ENCODE measurements at regions not wholly inside any gene's neighbourhood (a gene's known extent, or its start where the extent isn't known, plus 50 kb on each side); places are given as distances from the start of the nearest gene placed in this dataset.

- Mint-ChIP-seq H3K9me3 (peaks cover 2% of the 10 kb centered on the region), H3K4me3 (no peak overlapping the region), H3K4me1 (no peaks in the 10 kb centered on the region), H3K27me3 (ENCODE audit: insufficient read depth) (peaks cover 19% of the 10 kb centered on the region), H3K36me3 (ENCODE audit: low read depth) (no peaks in the 10 kb centered on the region), H3K27ac (no peak overlapping the region)
- Histone ChIP-seq H3K27ac (ENCODE audit: low read depth, low read length) (no peak overlapping the region), H3K36me3 (ENCODE audit: control insufficient read depth, insufficient read depth, low read length) (no peaks in the 10 kb centered on the region), H3K4me3 (ENCODE audit: low read length) (no peak overlapping the region), H3K9ac (ENCODE audit: extremely low read depth, low read length, poor library complexity, severe bottlenecking) (no peak overlapping the region), H3K9me3 (ENCODE audit: control insufficient read depth, low read length) (no peaks in the 10 kb centered on the region), H3K4me1 (ENCODE audit: control insufficient read depth, insufficient read depth, low read length) (no peaks in the 10 kb centered on the region), H3K27me3 (ENCODE audit: control insufficient read depth, insufficient read depth, low read length, poor library complexity, severe bottlenecking) (no peaks in the 10 kb centered on the region)
- WGBS, 2 experiments (ENCODE audit: insufficient coverage in 1 of 2, insufficient read length in 1 of 2): 89 to 94% methylated on average over 6 of the region's 6 CpGs
- DNase-seq: no peak
- TF ChIP-seq, protein P1, sequence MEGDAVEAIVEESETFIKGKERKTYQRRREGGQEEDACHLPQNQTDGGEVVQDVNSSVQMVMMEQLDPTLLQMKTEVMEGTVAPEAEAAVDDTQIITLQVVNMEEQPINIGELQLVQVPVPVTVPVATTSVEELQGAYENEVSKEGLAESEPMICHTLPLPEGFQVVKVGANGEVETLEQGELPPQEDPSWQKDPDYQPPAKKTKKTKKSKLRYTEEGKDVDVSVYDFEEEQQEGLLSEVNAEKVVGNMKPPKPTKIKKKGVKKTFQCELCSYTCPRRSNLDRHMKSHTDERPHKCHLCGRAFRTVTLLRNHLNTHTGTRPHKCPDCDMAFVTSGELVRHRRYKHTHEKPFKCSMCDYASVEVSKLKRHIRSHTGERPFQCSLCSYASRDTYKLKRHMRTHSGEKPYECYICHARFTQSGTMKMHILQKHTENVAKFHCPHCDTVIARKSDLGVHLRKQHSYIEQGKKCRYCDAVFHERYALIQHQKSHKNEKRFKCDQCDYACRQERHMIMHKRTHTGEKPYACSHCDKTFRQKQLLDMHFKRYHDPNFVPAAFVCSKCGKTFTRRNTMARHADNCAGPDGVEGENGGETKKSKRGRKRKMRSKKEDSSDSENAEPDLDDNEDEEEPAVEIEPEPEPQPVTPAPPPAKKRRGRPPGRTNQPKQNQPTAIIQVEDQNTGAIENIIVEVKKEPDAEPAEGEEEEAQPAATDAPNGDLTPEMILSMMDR (conservative IDR thresholded peaks at IDR 0.05): no peak
These were observed 193.1 kb upstream of the LARGE1 start for GRCh38 chr22:34113381-34113780.

DNA sequence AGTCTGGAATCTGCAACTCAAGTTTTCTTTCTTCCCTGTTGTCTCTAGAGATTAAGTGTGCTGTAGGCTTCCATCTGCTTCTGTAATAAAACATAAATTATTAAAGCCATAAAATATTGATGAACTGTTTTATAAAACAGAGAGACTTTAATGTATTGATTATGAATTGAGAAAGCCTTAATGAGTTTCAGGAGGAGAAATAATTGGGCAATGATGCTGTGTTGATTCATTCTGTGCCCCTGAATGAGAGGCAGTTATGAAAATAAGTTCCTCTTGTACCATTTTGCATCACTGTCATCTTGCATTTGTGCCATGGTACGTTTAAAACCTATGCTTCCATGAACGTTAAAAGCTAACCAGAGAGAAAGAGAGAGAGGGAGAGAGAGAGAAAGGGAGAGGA, 194.1 kb upstream of the LARGE1 start:
- TF ChIP-seq, protein P1 (conservative IDR thresholded peaks at IDR 0.05): no peak
- DNase-seq: no peak
- 57 to 79% methylated on average over 1 to 2 of the region's 2 CpGs for WGBS, 2 experiments (ENCODE audit: insufficient coverage in 1 of 2, insufficient read length in 1 of 2)
- Histone ChIP-seq H3K9ac (ENCODE audit: extremely low read depth, low read length, poor library complexity, severe bottlenecking) (no peak overlapping the region), H3K4me1 (ENCODE audit: control insufficient read depth, insufficient read depth, low read length) (no peaks in the 10 kb centered on the region), H3K27me3 (ENCODE audit: control insufficient read depth, insufficient read depth, low read length, poor library complexity, severe bottlenecking) (no peaks in the 10 kb centered on the region), H3K9me3 (ENCODE audit: control insufficient read depth, low read length) (no peaks in the 10 kb centered on the region), H3K27ac (ENCODE audit: low read depth, low read length) (no peak overlapping the region), H3K4me3 (ENCODE audit: low read length) (no peak overlapping the region), H3K36me3 (ENCODE audit: control insufficient read depth, insufficient read depth, low read length) (no peaks in the 10 kb centered on the region)
- Mint-ChIP-seq H3K36me3 (ENCODE audit: low read depth) (no peaks in the 10 kb centered on the region), H3K4me3 (no peak overlapping the region), H3K4me1 (no peaks in the 10 kb centered on the region), H3K27me3 (ENCODE audit: insufficient read depth) (peaks cover 16% of the 10 kb centered on the region), H3K9me3 (peaks cover 2% of the 10 kb centered on the region), H3K27ac (no peak overlapping the region)

- Mint-ChIP-seq H3K4me1 (no peaks in the 10 kb centered on the region), H3K36me3 (ENCODE audit: low read depth) (no peaks in the 10 kb centered on the region), H3K27ac (no peak overlapping the region), H3K9me3 (peaks cover 2% of the 10 kb centered on the region), H3K27me3 (ENCODE audit: insufficient read depth) (peaks cover 8% of the 10 kb centered on the region), H3K4me3 (no peak overlapping the region)
- Histone ChIP-seq H3K27ac (ENCODE audit: low read depth, low read length) (no peak overlapping the region), H3K27me3 (ENCODE audit: control insufficient read depth, insufficient read depth, low read length, poor library complexity, severe bottlenecking) (no peaks in the 10 kb centered on the region), H3K9me3 (ENCODE audit: control insufficient read depth, low read length) (no peaks in the 10 kb centered on the region), H3K9ac (ENCODE audit: extremely low read depth, low read length, poor library complexity, severe bottlenecking) (no peak overlapping the region), H3K36me3 (ENCODE audit: control insufficient read depth, insufficient read depth, low read length) (no peaks in the 10 kb centered on the region), H3K4me3 (ENCODE audit: low read length) (no peak overlapping the region), H3K4me1 (ENCODE audit: control insufficient read depth, insufficient read depth, low read length) (no peaks in the 10 kb centered on the region)
- TF ChIP-seq, protein P1 (conservative IDR thresholded peaks at IDR 0.05): peak; percentile 37
- no peak for DNase-seq
- 93% methylated on average over 2 of the region's 2 CpGs; no CpG with 5 or more reads in 1 of the 2 experiments for WGBS, 2 experiments (ENCODE audit: insufficient coverage in 1 of 2, insufficient read length in 1 of 2)
These were observed 195.4 kb upstream of the LARGE1 start for GRCh38 chr22:34115722-34116121.
